HCT116 (cell line): ENCODE measurements at regions not wholly inside any gene's neighbourhood (a gene's known extent, or its start where the extent isn't known, plus 50 kb on each side); places are given as distances from the start of the nearest gene placed in this dataset.

Source experiments
- ATAC-seq: fragments of 200-7000 bp; cut with Tn5 transposase; 2 replicates; pipeline ENCODE4 v1.9.1; 2020; ENCODE audit warnings: mild to moderate bottlenecking, moderate library complexity
- BruUV-seq: library from RNA; stranded (reverse); fragments of 400-500 nt; replicated peaks from 2 replicates; lab custom pipeline; 2021; lab: Mats Ljungman, UMichigan
- CTCF ChIA-PET: fragments of 300-600 bp; sonication (Branson Sonifier 250); formaldehyde crosslinking; loops from one replicate; lab custom pipeline; 2021; ENCODE audit warnings: antibody characterized with exemption; lab: Charles Lee
- POLR2A ChIA-PET: fragments of 300-600, 350-600 bp; sonication (Branson Sonifier 250); formaldehyde crosslinking; loops from one replicate; lab custom pipeline; 2021; ENCODE audit warnings: antibody characterized with exemption; lab: Charles Lee
- RAD21 ChIA-PET, 2 experiments: fragments of 300-600 bp; sonication (Branson Sonifier 250); formaldehyde crosslinking; loops; one replicate each; lab custom pipeline; 2023; ENCODE audit warnings: low total read pairs in 2 of 2; ENCODE audit not compliant: uncharacterized antibody in 2 of 2, unreplicated experiment in 2 of 2, low non-redundant PET in 1 of 2; lab: Charles Lee
- DNase-seq: peaks from one replicate; pipeline ENCODE4 v3.0.0-alpha.2; 2010; ENCODE audit warnings: low read depth, low spot score
- H2AFZ ChIP-seq: fragments of 200-600 bp; shearing (Covaris generic), sonication (generic); 2 replicates; pipeline ENCODE4 v1.6.1; 2017; ENCODE audit warnings: low read depth, mixed run types, mixed read lengths, antibody characterized with exemption, low read length; ENCODE audit not compliant: poor library complexity, severe bottlenecking
- H3K27ac ChIP-seq: 2 replicates; pipeline ENCODE4 v1.5.1; 2012; ENCODE audit warnings: low read depth, low read length
- H3K27me3 ChIP-seq: fragments of 200-600 bp; sonication (generic); 2 replicates; pipeline ENCODE4 v1.6.1; 2016; ENCODE audit warnings: mixed run types, low read length, mixed read lengths; ENCODE audit not compliant: insufficient read depth
- H3K36me3 ChIP-seq, 2 experiments: fragments of 200-500 bp in 1 of 2; fragments of 200-600 bp in 1 of 2; sonication (Bioruptor generic) in 1 of 2; sonication (generic) in 1 of 2; 2 replicates each; pipeline versions ENCODE4 v1.5.1 to v1.6.1; 2014 to 2016; ENCODE audit warnings: low read length in 2 of 2, inconsistent platforms in 1 of 2, mixed read lengths in 1 of 2, mixed run types in 1 of 2; ENCODE audit not compliant: insufficient read depth in 2 of 2, control insufficient read depth in 1 of 2
- H3K4me1 ChIP-seq, 2 experiments: fragments of 200-600 bp in 1 of 2; sonication (generic) in 1 of 2; 2 replicates each; pipeline versions ENCODE4 v1.5.1 to v1.6.1; 2012 to 2017; ENCODE audit warnings: low read length in 2 of 2, inconsistent platforms in 1 of 2, mild to moderate bottlenecking in 1 of 2, mixed read lengths in 1 of 2, mixed run types in 1 of 2, moderate library complexity in 1 of 2; ENCODE audit not compliant: insufficient read depth in 2 of 2, control insufficient read depth in 1 of 2
- H3K4me2 ChIP-seq: fragments of 200-600 bp; sonication (generic); 2 replicates; pipeline ENCODE4 v1.6.1; 2017; ENCODE audit warnings: mixed run types, low read length, mixed read lengths
- H3K4me3 ChIP-seq, 2 experiments: fragments of 200-600 bp in 1 of 2; sonication (generic) in 1 of 2; replicated peaks in 1 of 2; 2 replicates each; pipeline ENCODE4 v1.5.1; 2011 to 2016; ENCODE audit warnings: low read length in 2 of 2, control low read depth in 1 of 2, low read depth in 1 of 2, mild to moderate bottlenecking in 1 of 2, mixed read lengths in 1 of 2, mixed run types in 1 of 2
- H3K79me2 ChIP-seq: fragments of 200-600 bp; sonication (generic); 2 replicates; pipeline ENCODE4 v1.6.1; 2017; ENCODE audit warnings: mild to moderate bottlenecking, mixed run types, low read length, moderate library complexity, mixed read lengths; ENCODE audit not compliant: insufficient read depth
- H3K9ac ChIP-seq: fragments of 200-600 bp; sonication (generic); 2 replicates; pipeline ENCODE4 v1.6.1; 2016; ENCODE audit warnings: low read length, mixed read lengths
- H3K9me2 ChIP-seq: fragments of 200-600 bp; sonication (generic), shearing (Covaris generic); 2 replicates; pipeline ENCODE4 v1.6.1; 2017; ENCODE audit warnings: mixed run types, mild to moderate bottlenecking, moderate library complexity; ENCODE audit not compliant: insufficient read depth
- H3K9me3 ChIP-seq, 2 experiments: fragments of 200-500 bp in 1 of 2; fragments of 200-600 bp in 1 of 2; sonication (Bioruptor generic) in 1 of 2; sonication (generic) in 1 of 2; 2 replicates each; pipeline ENCODE4 v1.6.1; 2014 to 2017; ENCODE audit warnings: low read length in 2 of 2, mixed read lengths in 2 of 2, inconsistent platforms in 1 of 2, low read depth in 1 of 2, mild to moderate bottlenecking in 1 of 2, mixed run types in 1 of 2, moderate library complexity in 1 of 2; ENCODE audit not compliant: control insufficient read depth in 1 of 2, insufficient read depth in 1 of 2
- H4K20me1 ChIP-seq: fragments of 200-600 bp; sonication (generic), shearing (Covaris generic); 2 replicates; pipeline ENCODE4 v1.6.1; 2017; ENCODE audit warnings: mixed run types, mild to moderate bottlenecking, moderate library complexity; ENCODE audit not compliant: insufficient read depth
- CEBPB ChIP-seq: IDR thresholded peaks from 2 replicates; pipeline ENCODE4 v1.6.1; 2012; ENCODE audit warnings: low read depth
- EZH2 ChIP-seq: fragments of 200-600 bp; sonication (generic); IDR thresholded peaks from 2 replicates; pipeline ENCODE4 v1.6.1; 2017; ENCODE audit warnings: antibody characterized with exemption, mixed run types
- EZH2phosphoT487 ChIP-seq: fragments of 200-600 bp; IDR thresholded peaks from 2 replicates; pipeline ENCODE4 v1.6.1; 2018; ENCODE audit warnings: antibody characterized with exemption, borderline replicate concordance
- JUND ChIP-seq: IDR thresholded peaks from 2 replicates; pipeline ENCODE4 v1.6.1; 2012
- MAX ChIP-seq: IDR thresholded peaks from 2 replicates; pipeline ENCODE4 v1.6.1; 2012
- POLR2AphosphoS5 ChIP-seq: IDR thresholded peaks from 2 replicates; pipeline ENCODE4 v1.6.1; 2011; ENCODE audit warnings: mild to moderate bottlenecking, low read depth, low read length, moderate library complexity
- RAD21 ChIP-seq: IDR thresholded peaks from 2 replicates; pipeline ENCODE4 v1.6.1; 2012; ENCODE audit warnings: low read depth, mild to moderate bottlenecking
- REST ChIP-seq: IDR thresholded peaks from 2 replicates; pipeline ENCODE4 v1.6.1; 2012; ENCODE audit warnings: low read depth
- ZBTB33 ChIP-seq: IDR thresholded peaks from 2 replicates; pipeline ENCODE4 v1.6.1; 2011; ENCODE audit warnings: mild to moderate bottlenecking, low read length, moderate library complexity; ENCODE audit not compliant: insufficient replicate concordance; ENCODE audit errors: extremely low read depth
- ZFX ChIP-seq: fragments of 450-650 bp; IDR thresholded peaks from 2 replicates; pipeline ENCODE4 v1.6.1; 2017
- ZNF274 ChIP-seq: fragments of 200-500 bp; sonication (Bioruptor generic); IDR thresholded peaks from 2 replicates; pipeline ENCODE4 v1.6.1; 2014; ENCODE audit warnings: mild to moderate bottlenecking, low read depth, low read length, inconsistent platforms
- intact Hi-C: fragments of 100-400 bp; cut with micrococcal nuclease; formaldehyde crosslinking; loops from 2 replicates; pipeline ENCODE4 v1.10.0; 2022
- TF ChIP-seq, protein P1 (sequence below), 3 experiments: fragments of 200-600 bp in 1 of 3; sonication (generic) in 1 of 3; IDR thresholded peaks in 2 of 3; conservative IDR thresholded peaks in 1 of 3; 2 replicates each; pipeline ENCODE4 v1.5.1; 2012 to 2017; ENCODE audit warnings: low read depth in 2 of 3, low read length in 2 of 3, antibody characterized with exemption in 1 of 3, borderline replicate concordance in 1 of 3, control low read depth in 1 of 3, mild to moderate bottlenecking in 1 of 3, mixed read lengths in 1 of 3, mixed run types in 1 of 3, moderate library complexity in 1 of 3; ENCODE audit not compliant: insufficient read depth in 1 of 3

GRCh38 chr3:43838877-43839276, 148.1 kb downstream of the ABHD5 start:
- 0 out of 2 replicates have a peak, but pooled peaks have one; percentile 52 for ATAC-seq
- Histone ChIP-seq H3K36me3 (no peaks in the 10 kb centered on the region), H3K4me3 (no peak overlapping the region), H3K4me2 (no peak overlapping the region), H3K79me2 (no peaks in the 10 kb centered on the region), H3K9me2 (no peaks in the 10 kb centered on the region), H3K27ac (no peak overlapping the region), H3K4me1 (no peaks in the 10 kb centered on the region), H3K27me3 (no peaks in the 10 kb centered on the region), H3K9ac (no peak overlapping the region), H4K20me1 (no peaks in the 10 kb centered on the region), H2AFZ (no peak overlapping the region), H3K9me3 (peaks cover 0 to 3% of the 10 kb centered on the region in 2 experiments; a peak in 2 of 4 replicates)
- CTCF ChIA-PET, result interaction anchor here (1.8 kb wide), 1 partner anchor 17 kb away, joined by 9 read pairs; no protein-coding TSS in a partner anchor
- intact Hi-C loops, result no loop called here
- no peak for TF ChIP-seq MAX
- TF ChIP-seq CEBPB, result no peak
- TF ChIP-seq EZH2, result no peak
- no peak for TF ChIP-seq REST
- no peak for TF ChIP-seq JUND
- no peak for TF ChIP-seq POLR2AphosphoS5
- no peak for TF ChIP-seq ZNF274
- TF ChIP-seq ZFX, result no peak
- peak; percentile 51; the same call in 1 of the 2 replicates for TF ChIP-seq RAD21
- TF ChIP-seq, protein P1, sequence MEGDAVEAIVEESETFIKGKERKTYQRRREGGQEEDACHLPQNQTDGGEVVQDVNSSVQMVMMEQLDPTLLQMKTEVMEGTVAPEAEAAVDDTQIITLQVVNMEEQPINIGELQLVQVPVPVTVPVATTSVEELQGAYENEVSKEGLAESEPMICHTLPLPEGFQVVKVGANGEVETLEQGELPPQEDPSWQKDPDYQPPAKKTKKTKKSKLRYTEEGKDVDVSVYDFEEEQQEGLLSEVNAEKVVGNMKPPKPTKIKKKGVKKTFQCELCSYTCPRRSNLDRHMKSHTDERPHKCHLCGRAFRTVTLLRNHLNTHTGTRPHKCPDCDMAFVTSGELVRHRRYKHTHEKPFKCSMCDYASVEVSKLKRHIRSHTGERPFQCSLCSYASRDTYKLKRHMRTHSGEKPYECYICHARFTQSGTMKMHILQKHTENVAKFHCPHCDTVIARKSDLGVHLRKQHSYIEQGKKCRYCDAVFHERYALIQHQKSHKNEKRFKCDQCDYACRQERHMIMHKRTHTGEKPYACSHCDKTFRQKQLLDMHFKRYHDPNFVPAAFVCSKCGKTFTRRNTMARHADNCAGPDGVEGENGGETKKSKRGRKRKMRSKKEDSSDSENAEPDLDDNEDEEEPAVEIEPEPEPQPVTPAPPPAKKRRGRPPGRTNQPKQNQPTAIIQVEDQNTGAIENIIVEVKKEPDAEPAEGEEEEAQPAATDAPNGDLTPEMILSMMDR (IDR thresholded peaks at IDR 0.05 in 2 of 3, conservative IDR thresholded peaks at IDR 0.05 in 1 of 3; ENCODE audit: borderline replicate concordance in 1 of 3, insufficient read depth in 1 of 3, low read depth in 2 of 3, low read length in 2 of 3), result peak in 2 of 3 experiments; percentile 35 to 38; a peak in 4 of 6 replicates
- TF ChIP-seq ZBTB33, result no peak
- no peak for TF ChIP-seq EZH2phosphoT487
- no peak for DNase-seq
- POLR2A ChIA-PET, result no interaction called here
- RAD21 ChIA-PET, result no interaction called here
- no TSS peak for BruUV-seq
